H9 (cell line): ENCODE measurements at regions not wholly inside any gene's neighbourhood (a gene's known extent, or its start where the extent isn't known, plus 50 kb on each side); places are given as distances from the start of the nearest gene placed in this dataset.

ENCODE experiments used
- DNase-seq: peaks from one replicate; pipeline ENCODE4 v3.0.0-alpha.2; 2017
- H2AFZ ChIP-seq: one replicate; pipeline ENCODE4 v1.6.1; 2013; ENCODE audit warnings: mild to moderate bottlenecking, low read length, control low read depth, moderate library complexity
- H2AK5ac ChIP-seq: 2 replicates; pipeline ENCODE4 v1.6.1; 2013; ENCODE audit warnings: low read length, control low read depth, mixed read lengths; ENCODE audit not compliant: insufficient read length
- H2BK120ac ChIP-seq: one replicate; pipeline ENCODE4 v1.6.1; 2013; ENCODE audit warnings: low read depth, mild to moderate bottlenecking, low read length, control low read depth, inconsistent platforms; ENCODE audit not compliant: poor library complexity, severe bottlenecking
- H2BK12ac ChIP-seq: 2 replicates; pipeline ENCODE4 v1.6.1; 2013; ENCODE audit warnings: low read length, control low read depth, mixed read lengths, low read depth; ENCODE audit not compliant: insufficient read length
- H2BK15ac ChIP-seq: 2 replicates; pipeline ENCODE4 v1.6.1; 2013; ENCODE audit warnings: low read depth, low read length, control low read depth
- H2BK20ac ChIP-seq: one replicate; pipeline ENCODE4 v1.6.1; 2013; ENCODE audit warnings: low read depth, mild to moderate bottlenecking, low read length, control low read depth, inconsistent platforms; ENCODE audit not compliant: poor library complexity, severe bottlenecking
- H2BK5ac ChIP-seq: 2 replicates; pipeline ENCODE4 v1.6.1; 2013; ENCODE audit warnings: low read length, control low read depth, mixed read lengths; ENCODE audit not compliant: insufficient read length
- H3K14ac ChIP-seq: 2 replicates; pipeline ENCODE4 v1.6.1; 2013; ENCODE audit warnings: low read length, control low read depth; ENCODE audit not compliant: insufficient read depth
- H3K18ac ChIP-seq: 2 replicates; pipeline ENCODE4 v1.6.1; 2013; ENCODE audit warnings: low read depth, mild to moderate bottlenecking, mixed read lengths, low read length, control low read depth; ENCODE audit not compliant: insufficient read length
- H3K23ac ChIP-seq: 2 replicates; pipeline ENCODE4 v1.6.1; 2013; ENCODE audit warnings: low read length, control low read depth, mixed read lengths, low read depth; ENCODE audit not compliant: insufficient read length
- H3K23me2 ChIP-seq: 2 replicates; pipeline ENCODE4 v1.6.1; 2013; ENCODE audit warnings: low read depth, mild to moderate bottlenecking, mixed read lengths, low read length, control low read depth; ENCODE audit not compliant: insufficient read length, poor library complexity, severe bottlenecking
- H3K27ac ChIP-seq: 2 replicates; pipeline ENCODE4 v1.5.1; 2013; ENCODE audit warnings: low read length, control low read depth, mixed read lengths, low read depth; ENCODE audit not compliant: insufficient read length
- H3K27me3 ChIP-seq: 2 replicates; pipeline ENCODE4 v1.6.1; 2013; ENCODE audit warnings: low read length, control low read depth, inconsistent platforms; ENCODE audit not compliant: insufficient read depth
- H3K4ac ChIP-seq: 2 replicates; pipeline ENCODE4 v1.6.1; 2013; ENCODE audit warnings: low read depth, mild to moderate bottlenecking, control low read depth, inconsistent platforms, low read length, moderate library complexity
- H3K4me1 ChIP-seq: 2 replicates; pipeline ENCODE4 v1.6.1; 2013; ENCODE audit warnings: low read length, control low read depth, inconsistent platforms; ENCODE audit not compliant: insufficient read depth
- H3K4me2 ChIP-seq: 2 replicates; pipeline ENCODE4 v1.6.1; 2013; ENCODE audit warnings: low read length, control low read depth, mixed read lengths; ENCODE audit not compliant: insufficient read length, insufficient read depth
- H3K56ac ChIP-seq: 2 replicates; pipeline ENCODE4 v1.6.1; 2013; ENCODE audit warnings: low read depth, mild to moderate bottlenecking, mixed read lengths, low read length, control low read depth; ENCODE audit not compliant: insufficient read length
- H3K79me1 ChIP-seq: 2 replicates; pipeline ENCODE4 v1.6.1; 2013; ENCODE audit warnings: low read depth, mild to moderate bottlenecking, moderate library complexity, low read length, control low read depth, inconsistent platforms; ENCODE audit not compliant: insufficient read depth, poor library complexity, severe bottlenecking
- H3K79me2 ChIP-seq: 2 replicates; pipeline ENCODE4 v1.6.1; 2013; ENCODE audit warnings: low read length, control low read depth, inconsistent platforms; ENCODE audit not compliant: insufficient read depth
- H3K9ac ChIP-seq: 2 replicates; pipeline ENCODE4 v1.6.1; 2013; ENCODE audit warnings: low read length, control low read depth, mixed read lengths; ENCODE audit not compliant: insufficient read length; ENCODE audit errors: extremely low read depth
- H3K9me3 ChIP-seq: one replicate; pipeline ENCODE4 v1.6.1; 2013; ENCODE audit warnings: low read depth, low read length, inconsistent platforms; ENCODE audit not compliant: control insufficient read depth
- H3T11ph ChIP-seq: one replicate; pipeline ENCODE4 v1.6.1; 2013; ENCODE audit warnings: mild to moderate bottlenecking, low read length, control low read depth, inconsistent platforms
- H4K20me1 ChIP-seq: one replicate; pipeline ENCODE4 v1.6.1; 2013; ENCODE audit not compliant: control insufficient read depth, insufficient read length, insufficient read depth
- H4K5ac ChIP-seq: 2 replicates; pipeline ENCODE4 v1.6.1; 2013; ENCODE audit warnings: low read depth, mild to moderate bottlenecking, mixed read lengths, low read length, control low read depth; ENCODE audit not compliant: insufficient read length
- H4K8ac ChIP-seq: replicated peaks from 2 replicates; pipeline ENCODE4 v1.6.1; 2013; ENCODE audit warnings: low read length, control low read depth, mixed read lengths, low read depth; ENCODE audit not compliant: insufficient read length
- H4K91ac ChIP-seq: 2 replicates; pipeline ENCODE4 v1.6.1; 2013; ENCODE audit warnings: low read depth, mild to moderate bottlenecking, moderate library complexity, mixed read lengths, low read length, control low read depth; ENCODE audit not compliant: insufficient read length
- H3K27ac Mint-ChIP-seq, 3 experiments: 2 replicates in 2 of 3; 3 replicates in 1 of 3; pipeline ENCODE4 v1.8.0; 2020 to 2021; ENCODE audit warnings: mixed read lengths in 3 of 3, mild to moderate bottlenecking in 1 of 3, moderate library complexity in 1 of 3
- H3K27me3 Mint-ChIP-seq: 2 replicates; pipeline ENCODE4 v1.8.0; 2021; ENCODE audit warnings: low read depth, mild to moderate bottlenecking, moderate library complexity, mixed read lengths
- H3K36me3 Mint-ChIP-seq, 3 experiments: 2 replicates in 2 of 3; 3 replicates in 1 of 3; pipeline ENCODE4 v1.8.0; 2020 to 2021; ENCODE audit warnings: low read depth in 3 of 3, mixed read lengths in 3 of 3; ENCODE audit not compliant: insufficient read depth in 1 of 3
- H3K4me1 Mint-ChIP-seq, 2 experiments: 2 replicates each; pipeline ENCODE4 v1.8.0; 2020; ENCODE audit warnings: mixed read lengths in 2 of 2
- H3K4me3 Mint-ChIP-seq, 2 experiments: 2 replicates in 1 of 2; 3 replicates in 1 of 2; pipeline ENCODE4 v1.8.0; 2020 to 2021; ENCODE audit warnings: mild to moderate bottlenecking in 2 of 2, mixed read lengths in 2 of 2, moderate library complexity in 1 of 2
- H3K9me3 Mint-ChIP-seq, 2 experiments: 2 replicates in 1 of 2; 3 replicates in 1 of 2; pipeline ENCODE4 v1.8.0; 2020; ENCODE audit warnings: mild to moderate bottlenecking in 2 of 2, mixed read lengths in 2 of 2, moderate library complexity in 1 of 2
- CTCF ChIP-seq: fragments of 200-600 bp; sonication (generic); conservative IDR thresholded peaks from 3 replicates; pipeline ENCODE4 v1.8.0; 2021; ENCODE audit warnings: antibody characterized with exemption, mild to moderate bottlenecking
- WGBS: extraction: QIAGEN DNeasy Blood & Tissue Kit; methylation state at CpG from one replicate; pipeline ENCODE4 v1.1.7; 2013; ENCODE audit warnings: missing lambda C conversion rate, low lambda C conversion rate, mixed read lengths; ENCODE audit not compliant: insufficient read length; ENCODE audit errors: extremely low coverage; 5-methylcytosine and 5-hydroxymethylcytosine counted together

- H3T11ph ChIP-seq, result no peak overlapping the region
- H3K56ac ChIP-seq, result no peak overlapping the region
- H3K14ac ChIP-seq, result no peak overlapping the region
- Mint-ChIP-seq H3K36me3 (peaks cover 2 to 8% (median 2%) of the 10 kb centered on the region in 3 experiments; a peak in 2 of 7 replicates), H3K4me1 (peaks cover 30 to 40% of the 10 kb centered on the region in 2 experiments), H3K27me3 (no peaks in the 10 kb centered on the region), H3K4me3 (no peak overlapping the region), H3K27ac (no peak overlapping the region), H3K9me3 (peaks cover 3 to 7% of the 10 kb centered on the region in 2 experiments; a peak in 3 of 5 replicates)
- H4K20me1 ChIP-seq, result no peaks in the 10 kb centered on the region
- no peak overlapping the region for H4K91ac ChIP-seq
- H4K8ac ChIP-seq, result no peak overlapping the region
- no peak overlapping the region for H2BK15ac ChIP-seq
- no peaks in the 10 kb centered on the region for H3K27me3 ChIP-seq
- no CpG with 5 or more reads among the region's 1 CpG for WGBS
- H3K23ac ChIP-seq, result no peak overlapping the region
- no peak overlapping the region for H3K4ac ChIP-seq
- H3K9ac ChIP-seq, result no peak overlapping the region
- DNase-seq, result no peak
- no peak for TF ChIP-seq CTCF
- no peaks in the 10 kb centered on the region for H3K23me2 ChIP-seq
- H3K18ac ChIP-seq, result no peak overlapping the region
- H3K27ac ChIP-seq, result no peak overlapping the region
- no peak overlapping the region for H3K4me2 ChIP-seq
- H2AK5ac ChIP-seq, result no peak overlapping the region
- H2BK12ac ChIP-seq, result no peak overlapping the region
- peaks cover 7% of the 10 kb centered on the region; the same call in 1 of the 2 replicates for H3K4me1 ChIP-seq
- H3K9me3 ChIP-seq, result no peaks in the 10 kb centered on the region
- H2BK20ac ChIP-seq, result no peak overlapping the region
- no peak overlapping the region for H2BK5ac ChIP-seq
- H3K79me1 ChIP-seq, result no peaks in the 10 kb centered on the region
- H4K5ac ChIP-seq, result no peak overlapping the region
- H3K79me2 ChIP-seq, result no peaks in the 10 kb centered on the region
- no peak overlapping the region for H2AFZ ChIP-seq
- H2BK120ac ChIP-seq, result no peak overlapping the region
Measured at GRCh38 chr12:75628511-75628910, 117.1 kb upstream of the KRR1 start.
